Putamen (tissue), 1 donor: ENCODE measurements at regions not wholly inside any gene's neighbourhood (a gene's known extent, or its start where the extent isn't known, plus 50 kb on each side); places are given as distances from the start of the nearest gene placed in this dataset.
"Not testable (repeated sequence)": the region's sequence is repeated elsewhere in the genome, so short reads cannot be mapped to it uniquely, and the experiment has no call there.

Source experiments
- DNase-seq: peaks from one replicate; pipeline ENCODE4 v3.0.0-alpha.2; 2016; ENCODE audit warnings: low spot score

DNA sequence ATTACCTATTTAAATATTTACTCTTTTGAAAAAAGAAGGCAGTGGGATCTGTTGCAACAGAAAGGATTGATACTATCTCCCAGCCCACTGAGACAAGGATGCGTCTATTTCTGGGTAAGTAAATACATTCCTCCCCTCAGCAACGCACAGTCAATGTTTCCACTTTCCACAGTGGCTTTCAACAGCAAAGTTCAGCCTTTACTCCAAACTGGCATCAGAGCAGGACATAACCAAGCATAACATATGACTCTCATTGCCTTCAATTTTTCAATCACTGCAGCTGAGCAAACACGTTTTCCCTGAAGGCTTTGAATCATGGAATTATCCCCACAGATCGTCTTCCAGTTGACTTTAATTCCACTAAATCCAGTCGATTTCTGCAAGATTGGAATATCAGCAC lies 160.3 kb upstream of the FRG1 start:
- DNase-seq: no peak

DNA sequence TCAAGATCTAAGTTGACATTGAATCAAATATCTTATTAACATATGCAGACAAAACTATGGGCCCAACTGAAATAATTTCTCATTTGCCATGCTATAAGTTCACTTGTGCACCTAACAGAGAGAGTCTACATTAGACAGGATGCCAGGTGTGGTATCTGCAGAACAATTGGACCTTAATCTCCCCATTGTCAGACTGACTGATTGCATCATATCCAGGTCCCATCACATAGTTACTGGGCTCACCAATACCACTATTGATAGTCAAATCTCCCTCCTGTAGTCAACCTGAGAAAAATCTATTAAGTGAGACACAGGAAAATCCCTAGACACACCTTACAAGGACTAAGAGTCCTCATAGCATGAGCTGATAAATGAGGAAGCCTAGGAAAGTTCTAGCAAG lies 156.0 kb upstream of the FRG1 start:
- no peak for DNase-seq

DNA sequence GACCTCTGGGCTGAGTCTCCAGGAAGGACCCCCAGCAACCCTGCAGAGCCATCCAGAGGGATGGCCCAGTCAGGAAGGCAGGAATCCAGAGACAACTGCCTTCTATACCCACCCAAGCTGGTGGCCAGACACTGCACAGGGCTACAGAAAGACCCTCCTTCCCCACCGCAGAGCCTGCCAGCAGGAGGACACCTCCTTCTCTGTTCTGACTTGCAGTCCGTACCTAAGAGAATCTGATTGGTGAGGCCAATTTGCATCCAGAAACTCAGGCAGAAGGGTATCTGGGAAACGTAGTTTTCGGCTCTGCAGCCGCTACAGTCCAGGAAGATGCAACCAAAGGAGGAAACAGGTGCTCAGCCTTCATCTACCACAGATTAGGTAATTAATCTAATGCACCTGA lies 155.4 kb upstream of the FRG1 start:
- DNase-seq: no peak

DNA sequence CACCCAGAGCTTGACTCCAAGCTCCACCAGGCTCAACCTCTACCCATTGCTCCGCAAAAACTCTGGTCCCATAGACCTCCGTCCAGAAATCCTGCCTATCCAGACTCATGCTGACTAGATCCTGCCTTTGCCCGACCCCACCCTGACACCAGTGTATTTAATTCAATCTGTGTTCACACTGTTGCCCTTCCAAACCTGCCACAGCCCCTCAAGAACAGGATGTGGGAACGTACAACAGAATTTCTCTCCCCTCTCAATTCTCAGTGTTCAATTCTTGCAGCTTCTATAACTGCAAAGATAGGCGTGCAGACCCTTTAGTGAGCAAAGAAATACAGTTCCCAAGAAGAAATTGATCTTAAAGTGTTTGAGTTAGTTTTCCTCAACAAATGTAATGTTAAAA lies 154.2 kb upstream of the FRG1 start:
- DNase-seq: no peak

DNA sequence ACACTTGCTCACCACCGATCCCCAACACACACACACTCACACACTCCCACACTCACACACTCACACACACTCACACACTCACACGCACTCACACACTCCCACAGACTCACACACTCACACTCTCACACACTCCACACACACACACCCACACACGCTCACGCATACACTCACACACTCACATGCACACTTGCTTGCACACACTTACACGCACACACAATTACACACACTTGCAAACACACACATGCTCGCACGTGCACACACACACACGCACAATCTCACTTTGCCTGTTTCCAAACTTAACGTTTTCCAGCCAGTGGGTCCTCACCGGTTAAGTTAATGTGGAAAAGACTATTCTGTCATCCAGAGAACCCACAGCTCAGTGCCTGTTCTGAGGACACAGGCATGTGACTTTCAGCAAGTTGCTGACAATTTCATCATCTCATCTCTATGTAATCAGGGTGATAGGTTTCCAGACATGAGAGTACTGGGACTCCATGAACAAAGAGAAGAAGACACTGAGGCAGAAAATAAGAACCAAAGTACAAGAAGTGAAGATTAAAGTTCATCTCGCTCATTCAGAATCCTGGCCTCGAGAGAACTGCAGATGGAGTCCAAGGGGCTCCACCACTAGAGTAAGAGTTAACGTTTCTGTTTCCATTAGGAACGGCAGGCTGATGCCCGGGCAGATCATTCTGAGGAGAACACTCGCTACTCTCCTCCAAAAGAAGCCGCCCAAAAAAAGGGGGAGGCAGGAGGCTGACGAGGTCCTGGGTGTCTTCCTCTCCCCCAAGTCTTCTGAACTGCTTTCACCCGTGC lies 153.2 kb upstream of the FRG1 start:
- DNase-seq: no peak

DNA sequence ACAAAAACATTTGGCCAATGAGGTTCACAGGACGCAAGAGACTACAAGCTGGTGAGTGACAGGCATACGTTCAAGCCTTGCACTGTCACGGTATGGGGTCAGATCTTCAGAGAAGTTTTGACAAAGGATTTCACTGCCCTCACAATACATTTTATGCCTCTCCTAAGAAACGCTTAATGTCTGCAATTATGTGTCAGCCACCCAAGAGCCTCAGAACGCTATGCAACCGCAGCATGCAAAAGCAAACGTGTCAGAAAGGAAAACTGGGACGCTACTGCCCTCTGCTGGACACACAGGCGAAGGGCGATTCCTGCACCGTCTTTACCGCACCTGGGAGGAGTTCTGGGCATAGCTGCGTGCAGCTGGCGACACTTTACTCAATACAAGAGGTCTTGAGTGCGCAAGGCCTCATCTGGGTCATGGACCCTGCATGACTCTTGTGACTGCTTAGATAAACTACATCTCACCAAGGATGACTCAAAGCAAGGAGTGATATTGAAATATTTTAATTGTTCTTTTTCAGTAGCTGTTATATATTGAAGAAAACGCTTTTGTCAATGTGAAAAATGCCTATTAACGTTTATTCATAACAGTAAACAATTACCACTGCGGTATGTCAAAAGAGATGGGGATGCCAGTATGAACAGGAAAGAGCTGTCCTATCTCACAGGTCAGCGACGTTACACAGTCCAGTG lies 147.6 kb upstream of the FRG1 start:
- peak; percentile 64 for DNase-seq

DNA sequence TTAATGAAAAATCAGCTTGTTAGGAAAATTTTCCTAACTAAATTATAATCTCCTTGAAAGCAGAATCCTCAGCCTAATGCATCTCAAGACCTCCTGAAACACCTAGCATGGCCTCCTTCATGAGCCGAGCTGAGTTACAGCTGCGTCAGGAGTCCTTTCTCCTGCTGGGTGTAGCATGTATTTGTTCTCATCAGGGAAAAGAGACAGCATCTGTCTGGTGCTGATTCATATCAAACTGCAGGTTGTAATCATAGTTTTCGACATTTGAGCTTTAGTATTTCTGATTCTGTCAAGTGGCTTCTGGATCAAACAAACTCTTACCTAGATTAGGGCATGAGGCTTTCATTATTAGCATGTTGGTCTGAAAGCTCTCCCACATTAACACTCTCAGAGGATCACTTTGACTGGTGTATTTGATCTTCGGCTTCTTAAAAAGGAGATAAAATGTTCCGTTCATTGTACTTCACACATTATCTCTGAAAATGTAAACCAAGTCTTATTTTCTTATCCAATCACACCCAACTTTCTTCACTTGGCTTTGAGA lies 140.1 kb upstream of the FRG1 start:
- no peak for DNase-seq

DNA sequence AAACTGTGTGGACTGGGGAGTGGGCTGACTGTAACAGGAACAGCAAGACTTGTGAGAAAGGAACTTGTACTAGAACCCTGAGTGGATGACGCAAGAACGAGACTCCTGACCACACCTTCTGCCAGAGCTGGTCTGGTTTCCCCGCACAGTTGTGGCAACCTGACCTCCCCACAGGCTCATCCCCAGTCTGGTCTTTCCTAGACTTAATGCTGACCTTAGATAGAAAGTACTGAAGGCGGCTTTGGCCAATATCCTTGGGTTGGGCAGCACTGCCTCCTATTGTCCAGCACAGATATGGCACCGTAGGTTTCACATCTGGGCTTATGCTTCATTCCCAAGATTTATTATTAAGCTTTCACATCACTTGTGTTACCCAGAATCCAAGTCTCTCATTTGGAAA lies 137.8 kb upstream of the FRG1 start:
- no peak for DNase-seq

DNA sequence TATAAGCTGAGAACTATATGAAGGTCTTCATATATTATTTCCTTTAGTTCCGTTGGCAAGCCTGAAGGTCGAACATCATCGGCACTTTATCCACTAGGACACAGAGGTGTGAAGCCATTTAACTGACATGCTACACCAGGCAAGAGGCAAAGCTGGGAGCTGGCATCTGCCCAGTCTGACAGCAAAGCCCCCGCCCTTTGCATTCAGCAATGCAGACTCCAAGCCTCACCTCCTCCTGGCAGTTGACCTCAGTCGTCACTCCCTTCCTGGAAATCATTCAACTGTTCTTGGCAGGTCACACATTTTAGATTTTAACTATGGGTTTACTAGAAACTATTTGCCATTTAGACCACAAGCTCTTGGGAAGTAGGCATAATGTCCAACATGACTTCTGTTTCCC lies 135.8 kb upstream of the FRG1 start:
- no peak for DNase-seq

DNA sequence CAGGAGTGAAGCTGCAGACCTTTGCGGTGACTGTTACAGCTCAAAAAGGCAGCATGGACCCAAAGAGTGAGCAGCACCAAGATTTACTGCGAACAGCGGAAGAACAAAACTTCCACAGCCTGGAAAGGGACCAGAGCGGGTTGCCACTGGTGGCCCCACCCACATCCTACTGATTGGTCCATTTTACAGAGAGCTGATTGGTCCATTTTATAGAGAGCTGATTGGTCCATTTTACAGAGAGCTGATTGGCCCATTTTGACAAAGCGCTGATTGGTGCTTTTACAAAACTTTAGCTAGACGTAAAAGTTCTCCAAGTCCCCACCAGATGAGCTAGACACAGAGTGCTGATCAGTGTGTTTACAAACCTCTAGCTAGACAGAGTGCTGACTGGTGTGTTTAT lies 134.2 kb upstream of the FRG1 start:
- no peak for DNase-seq

DNA sequence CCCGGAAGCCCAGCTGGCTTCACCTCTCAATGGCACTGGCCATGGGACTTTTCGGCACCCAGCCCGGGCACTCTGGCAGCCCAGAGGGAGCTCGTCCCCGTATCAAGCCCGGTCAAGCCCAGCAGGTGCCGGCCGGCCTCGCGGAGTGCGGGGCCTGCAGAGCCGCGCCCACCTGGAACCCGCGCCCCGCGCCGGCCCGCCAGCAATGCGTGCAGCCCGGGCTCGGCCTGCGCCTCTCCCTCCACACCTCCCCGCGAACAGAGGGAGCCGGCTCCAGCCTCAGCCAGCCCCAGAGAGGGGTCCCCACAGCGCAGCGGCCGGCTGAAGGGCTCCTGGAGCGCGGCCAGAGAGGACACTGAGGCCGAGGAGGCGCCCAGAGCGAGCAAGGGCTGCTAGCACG lies 133.6 kb upstream of the FRG1 start:
- no peak for DNase-seq

DNA sequence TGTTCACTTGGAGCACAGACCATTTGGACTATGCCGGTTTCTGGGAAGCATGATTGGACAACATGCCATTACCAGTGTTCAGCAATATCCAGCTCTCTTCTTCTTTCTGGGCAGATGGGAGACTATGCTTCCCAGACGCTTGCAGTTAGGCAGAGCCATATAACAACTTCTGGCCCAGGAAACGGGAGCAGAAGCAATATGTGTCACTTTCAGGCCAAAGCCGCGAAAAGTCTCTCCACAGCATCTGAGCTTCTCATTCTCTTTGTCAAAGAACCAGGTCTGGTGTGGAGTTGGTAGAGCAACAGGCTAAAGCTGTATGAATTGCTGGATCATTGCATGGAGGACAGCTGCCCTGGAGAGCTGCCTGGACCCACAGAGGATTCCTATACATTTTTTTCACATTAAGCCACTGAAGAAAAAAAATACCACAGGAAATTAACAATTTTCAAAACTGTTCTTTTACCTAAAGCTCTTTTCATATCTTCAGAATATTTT lies 131.4 kb upstream of the FRG1 start:
- no peak for DNase-seq

DNA sequence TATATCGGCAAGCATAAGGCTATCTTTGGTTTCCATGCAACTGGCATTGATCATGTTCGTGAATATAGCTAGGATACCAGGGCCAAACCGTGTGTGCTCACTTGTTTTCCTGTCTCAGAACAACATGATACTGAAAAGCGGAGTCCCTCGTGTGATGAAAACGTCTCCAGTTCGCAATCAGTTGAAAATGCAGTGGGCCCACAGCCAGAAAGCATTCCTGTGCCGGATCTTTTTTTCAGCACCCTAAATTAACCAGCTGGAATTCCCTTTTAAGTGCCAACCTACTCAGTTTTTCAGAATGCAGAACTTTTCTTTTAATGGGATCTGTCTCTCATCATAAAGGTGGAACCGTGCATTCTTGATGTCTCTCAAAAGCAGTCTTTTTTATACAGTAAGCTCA lies 130.8 kb upstream of the FRG1 start:
- DNase-seq: no peak

DNA sequence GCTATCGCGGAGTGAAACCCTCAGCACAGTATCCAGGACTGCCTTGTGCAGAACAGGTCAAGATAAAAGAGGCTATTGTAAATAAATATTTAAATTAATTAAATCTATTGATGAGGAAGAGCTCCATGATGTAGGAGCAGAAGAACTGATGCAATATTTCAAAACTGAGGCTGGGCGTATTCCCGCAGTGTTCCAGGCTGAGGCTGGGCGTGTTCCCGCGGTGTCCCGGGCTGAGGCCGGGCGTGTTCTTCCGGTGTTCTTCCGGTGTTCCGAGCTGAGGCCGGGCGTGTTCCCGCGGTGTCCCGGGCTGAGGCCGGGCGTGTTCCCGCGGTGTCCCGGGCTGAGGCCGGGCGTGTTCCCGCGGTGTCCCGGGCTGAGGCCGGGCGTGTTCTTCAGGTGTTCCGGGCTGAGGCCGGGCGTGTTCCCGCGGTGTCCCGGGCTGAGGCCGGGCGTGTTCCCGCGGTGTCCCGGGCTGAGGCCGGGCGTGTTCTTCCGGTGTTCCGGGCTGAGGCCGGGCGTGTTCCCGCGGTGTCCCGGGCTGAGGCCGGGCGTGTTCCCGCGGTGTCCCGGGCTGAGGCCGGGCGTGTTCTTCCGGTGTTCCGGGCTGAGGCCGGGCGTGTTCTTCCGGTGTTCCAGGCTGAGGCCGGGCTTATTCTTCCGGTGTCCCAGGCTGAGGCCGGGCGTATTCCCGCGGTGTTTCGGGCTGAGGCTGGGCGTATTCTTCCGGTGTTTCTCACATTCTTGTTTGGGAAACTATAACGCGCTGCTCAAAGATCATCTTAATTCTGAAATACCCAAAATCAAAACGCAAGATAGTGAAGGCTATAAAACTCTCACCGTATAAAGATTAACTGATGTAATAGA lies 130.1 kb upstream of the FRG1 start:
- DNase-seq: not testable (repeated sequence)

DNA sequence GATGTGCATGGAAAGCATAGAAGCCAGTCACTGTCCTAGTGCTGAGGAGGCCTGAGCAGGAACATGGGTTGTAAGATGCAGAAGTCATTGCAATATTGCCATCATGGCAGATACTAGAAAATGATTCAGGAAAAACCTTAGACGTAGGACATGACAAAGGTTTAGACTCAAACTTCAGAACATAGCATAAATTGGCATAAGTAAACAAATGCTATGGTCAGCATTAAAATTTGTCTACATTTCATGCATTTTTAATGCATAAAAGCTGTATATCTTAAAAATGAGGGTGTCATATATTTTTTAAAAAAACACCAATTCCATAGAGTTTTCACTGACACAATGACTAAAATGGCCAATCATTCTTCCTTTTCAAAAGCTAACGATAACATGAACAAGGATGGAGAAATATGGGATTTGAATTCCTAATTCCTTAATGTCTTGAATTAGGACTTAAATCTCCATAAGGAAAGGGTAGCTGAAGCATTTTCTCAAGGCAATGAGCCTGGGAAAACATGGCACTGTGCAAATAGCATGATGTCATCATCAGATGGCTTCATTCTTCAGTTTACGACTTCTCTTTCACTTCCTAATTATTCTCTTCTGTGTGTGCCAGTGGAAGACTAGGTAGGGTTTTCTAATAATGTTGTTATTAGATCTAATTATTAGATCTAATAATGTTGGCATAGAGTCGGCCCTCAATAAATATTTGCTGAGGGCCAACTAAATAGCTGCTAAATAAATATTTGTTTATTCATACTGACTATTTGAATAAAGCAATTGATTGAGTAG lies 125.1 kb upstream of the FRG1 start:
- no peak for DNase-seq

DNA sequence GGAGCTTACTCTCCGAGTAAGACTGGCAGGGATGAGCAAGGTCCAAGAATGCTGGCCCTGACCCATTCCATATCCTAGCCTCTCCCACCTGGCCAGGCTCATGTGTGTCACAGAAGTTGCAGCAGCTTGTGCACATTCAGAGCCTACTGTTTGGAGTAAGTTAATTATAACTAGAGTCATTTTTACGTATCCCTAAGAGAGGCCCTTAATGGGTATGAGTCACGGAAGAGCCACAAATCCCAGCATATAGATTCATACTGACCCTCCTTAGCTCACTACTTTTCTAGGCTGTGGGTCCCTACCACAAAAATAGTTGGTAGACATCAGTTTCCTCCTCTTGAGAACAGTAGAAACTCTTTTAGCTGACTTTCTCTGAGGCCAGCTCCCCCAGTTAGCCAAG lies 118.3 kb upstream of the FRG1 start:
- DNase-seq: no peak

DNA sequence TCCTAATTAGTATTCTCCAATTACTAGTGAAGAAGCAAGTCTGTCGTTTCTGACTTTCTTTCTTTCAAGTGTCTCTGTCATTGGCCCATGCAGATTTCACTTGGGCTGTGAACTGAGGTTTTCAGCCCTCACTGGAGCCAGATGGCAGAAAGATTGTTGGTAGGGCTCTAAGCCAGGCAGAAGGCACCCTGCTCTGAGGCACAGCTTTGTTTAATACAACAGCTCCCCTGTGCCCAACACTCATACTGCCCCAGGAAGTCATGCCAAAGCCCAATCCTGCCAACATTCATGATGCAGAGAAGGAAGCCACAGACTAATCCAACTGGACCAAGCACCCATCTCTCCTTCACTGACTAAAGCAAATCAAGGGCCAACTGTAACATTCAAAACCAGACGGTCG lies 117.1 kb upstream of the FRG1 start:
- peak; percentile 92 for DNase-seq

DNA sequence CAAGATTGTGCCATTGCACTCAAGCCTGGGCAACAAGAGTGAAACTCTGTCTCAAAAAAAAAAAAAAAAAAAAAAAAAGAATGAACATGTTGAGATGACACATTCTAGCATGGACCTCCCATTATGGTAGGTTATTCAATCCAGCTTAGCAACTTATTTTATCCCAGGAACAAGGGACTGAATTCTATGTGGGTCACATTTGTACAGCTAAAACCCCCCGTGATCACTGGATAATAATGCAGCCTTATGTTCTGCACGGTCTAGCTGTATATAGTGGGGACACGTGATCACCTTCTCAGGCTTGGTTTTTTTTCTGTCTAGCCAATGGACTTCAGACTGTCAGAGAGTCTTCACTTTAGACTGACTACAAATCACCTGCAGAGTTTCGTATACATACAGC lies 115.2 kb upstream of the FRG1 start:
- DNase-seq: no peak

DNA sequence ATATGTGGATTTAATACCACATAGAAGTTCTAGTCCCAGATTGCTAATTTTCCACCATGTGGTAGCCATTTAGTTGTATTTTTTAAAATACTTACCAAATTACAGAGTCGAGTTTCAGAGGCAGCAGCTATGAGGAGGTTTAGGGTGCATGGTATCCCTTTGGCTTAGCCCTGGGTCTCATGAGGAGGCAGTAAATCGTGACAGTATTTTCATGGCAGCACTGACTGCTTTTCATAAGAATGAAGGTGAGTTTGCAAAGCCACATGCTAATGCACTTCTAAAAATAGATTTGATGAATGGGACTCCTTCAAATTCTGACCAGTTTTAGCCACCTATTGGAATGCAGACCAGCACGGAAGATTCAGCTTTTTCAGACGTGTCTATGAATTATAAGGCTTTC lies 114.0 kb upstream of the FRG1 start:
- DNase-seq: no peak

DNA sequence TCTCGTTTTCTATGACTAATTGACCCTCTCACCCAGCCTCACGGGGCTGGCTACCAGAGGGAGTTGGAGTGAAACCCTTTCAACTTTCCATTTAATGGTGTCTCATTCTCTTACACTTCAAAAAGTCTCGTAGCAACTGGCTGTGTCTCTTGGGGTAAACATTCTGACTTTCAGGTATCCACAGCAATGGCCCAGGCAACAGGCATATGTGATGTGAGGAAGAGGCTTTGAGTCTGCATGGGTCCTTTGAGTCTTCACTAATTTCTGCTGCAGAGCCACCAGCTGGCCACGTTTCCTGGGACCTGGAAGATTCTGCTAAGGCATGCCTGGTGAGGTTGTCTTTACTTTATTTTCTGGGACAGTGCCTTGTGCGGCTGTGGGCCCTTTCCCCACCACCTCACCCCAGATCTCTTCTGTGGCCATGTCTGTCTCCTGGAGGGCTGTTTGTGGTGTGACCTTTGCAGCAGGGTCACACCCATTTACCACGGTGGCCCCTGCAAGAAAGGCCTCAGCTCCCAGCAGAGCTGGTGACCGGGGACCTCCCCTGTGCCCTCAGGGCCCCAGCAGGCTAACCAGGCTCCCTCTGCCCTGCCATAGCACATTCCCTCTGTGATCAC lies 112.5 kb upstream of the FRG1 start:
- no peak for DNase-seq

DNA sequence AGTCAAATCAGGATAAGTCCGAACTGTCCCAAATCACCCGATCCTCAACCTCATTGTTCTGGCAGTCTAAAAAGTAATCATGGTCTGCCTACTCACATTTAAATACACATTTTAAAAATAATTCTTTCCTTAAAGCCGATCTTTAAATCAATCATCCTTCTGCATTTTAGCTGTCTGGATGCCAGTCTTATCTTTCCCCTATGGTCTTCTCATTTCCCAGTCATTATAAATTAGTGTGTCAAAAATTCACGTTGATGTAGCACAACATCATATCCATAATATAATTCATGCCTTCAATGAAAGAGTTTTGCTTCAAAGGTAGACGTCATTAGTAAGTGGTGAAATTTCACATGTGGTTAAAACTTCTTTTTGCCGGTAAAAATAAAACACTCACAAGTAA lies 108.1 kb upstream of the FRG1 start:
- no peak for DNase-seq
